ENCODE measurements at regions not wholly inside any gene's neighbourhood (a gene's known extent, or its start where the extent isn't known, plus 50 kb on each side); places are given as distances from the start of the nearest gene placed in this dataset.
"Not testable (repeated sequence)": the region's sequence is repeated elsewhere in the genome, so short reads cannot be mapped to it uniquely, and the experiment has no call there.

DNA sequence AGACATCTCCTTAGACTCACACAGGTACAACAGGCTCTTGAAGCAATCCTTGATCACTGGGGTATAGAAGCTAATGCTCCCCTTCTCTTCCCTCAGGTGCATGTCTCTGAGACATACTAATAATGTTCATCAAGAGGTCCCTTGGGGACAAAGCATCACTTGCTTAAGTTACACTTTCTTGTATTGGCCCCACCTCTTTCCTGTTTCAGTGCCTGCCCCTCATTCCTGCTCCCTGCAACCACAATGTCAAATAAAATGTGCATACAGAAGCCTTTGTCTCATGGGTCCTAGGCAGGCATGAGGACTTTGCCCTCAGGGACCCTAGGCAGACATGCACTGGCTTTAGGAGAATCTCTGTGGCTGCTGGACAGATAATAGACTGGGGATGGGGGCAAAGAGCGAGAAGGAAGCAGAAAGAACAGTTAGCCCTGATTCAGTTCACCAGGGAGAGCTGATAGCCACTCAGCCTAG, 175.0 kb upstream of the NPY start:
- no peaks in the 10 kb centered on the region for H3K9me3 ChIP-seq
- intact Hi-C loops (cut with DNase I; ENCODE audit: low total_unique reads) = no loop called here
- no peaks in the 10 kb centered on the region for H3K4me1 ChIP-seq
- TF ChIP-seq, protein P1, sequence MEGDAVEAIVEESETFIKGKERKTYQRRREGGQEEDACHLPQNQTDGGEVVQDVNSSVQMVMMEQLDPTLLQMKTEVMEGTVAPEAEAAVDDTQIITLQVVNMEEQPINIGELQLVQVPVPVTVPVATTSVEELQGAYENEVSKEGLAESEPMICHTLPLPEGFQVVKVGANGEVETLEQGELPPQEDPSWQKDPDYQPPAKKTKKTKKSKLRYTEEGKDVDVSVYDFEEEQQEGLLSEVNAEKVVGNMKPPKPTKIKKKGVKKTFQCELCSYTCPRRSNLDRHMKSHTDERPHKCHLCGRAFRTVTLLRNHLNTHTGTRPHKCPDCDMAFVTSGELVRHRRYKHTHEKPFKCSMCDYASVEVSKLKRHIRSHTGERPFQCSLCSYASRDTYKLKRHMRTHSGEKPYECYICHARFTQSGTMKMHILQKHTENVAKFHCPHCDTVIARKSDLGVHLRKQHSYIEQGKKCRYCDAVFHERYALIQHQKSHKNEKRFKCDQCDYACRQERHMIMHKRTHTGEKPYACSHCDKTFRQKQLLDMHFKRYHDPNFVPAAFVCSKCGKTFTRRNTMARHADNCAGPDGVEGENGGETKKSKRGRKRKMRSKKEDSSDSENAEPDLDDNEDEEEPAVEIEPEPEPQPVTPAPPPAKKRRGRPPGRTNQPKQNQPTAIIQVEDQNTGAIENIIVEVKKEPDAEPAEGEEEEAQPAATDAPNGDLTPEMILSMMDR (IDR thresholded peaks at IDR 0.05) = no peak
- H3K27me3 ChIP-seq = no peaks in the 10 kb centered on the region
- H3K36me3 ChIP-seq = no peaks in the 10 kb centered on the region
- no peak for DNase-seq
- H3K27ac ChIP-seq = no peak overlapping the region
- no peak overlapping the region for H3K4me3 ChIP-seq

DNA sequence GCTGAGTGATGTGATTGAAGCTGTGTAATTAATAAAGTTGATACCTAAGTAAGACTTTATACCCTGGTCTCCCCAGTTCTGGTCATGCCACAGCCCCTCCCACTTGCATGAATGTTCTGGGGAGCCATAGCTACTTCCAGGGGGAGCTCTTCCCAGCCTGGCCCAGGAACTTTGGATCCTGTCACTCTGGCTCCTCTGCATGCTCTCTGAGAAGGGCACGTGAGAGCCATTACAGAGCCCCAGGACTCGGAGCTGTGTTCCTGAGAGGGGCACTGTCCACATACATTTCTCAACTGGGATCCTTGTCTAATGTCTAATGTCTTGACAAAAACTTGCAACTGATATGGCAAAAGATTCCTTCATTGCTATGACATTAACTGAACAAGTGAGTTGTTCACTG, 173.9 kb upstream of the NPY start:
- Histone ChIP-seq H3K27ac (no peak overlapping the region), H3K4me3 (no peak overlapping the region), H3K9me3 (no peaks in the 10 kb centered on the region), H3K4me1 (no peaks in the 10 kb centered on the region), H3K27me3 (no peaks in the 10 kb centered on the region), H3K36me3 (no peaks in the 10 kb centered on the region)
- DNase-seq = no peak
- TF ChIP-seq, protein P1 (IDR thresholded peaks at IDR 0.05) = no peak
- intact Hi-C loops (cut with DNase I; ENCODE audit: low total_unique reads) = no loop called here

DNA sequence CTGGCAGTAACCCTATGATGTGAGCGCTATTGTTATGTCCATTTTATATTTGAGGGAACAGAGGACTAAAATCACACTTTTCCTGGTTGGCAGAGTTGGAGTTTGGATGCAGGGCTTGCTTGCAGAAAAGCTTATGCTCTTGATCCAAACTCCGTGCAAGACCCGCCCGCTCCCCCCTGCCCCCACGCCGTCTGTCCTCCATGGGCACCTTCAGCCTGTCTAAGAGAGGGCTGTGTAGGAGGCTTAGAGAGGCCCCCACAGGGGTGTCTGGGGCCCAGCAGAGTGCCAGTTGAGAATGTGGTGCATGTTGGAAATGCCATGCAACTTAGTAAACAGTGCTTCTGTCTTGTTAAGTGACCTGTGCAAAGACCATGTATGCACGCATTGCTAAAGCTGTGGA, 170.5 kb upstream of the NPY start:
- Histone ChIP-seq H3K27me3 (no peaks in the 10 kb centered on the region), H3K9me3 (no peaks in the 10 kb centered on the region), H3K27ac (no peak overlapping the region), H3K4me3 (no peak overlapping the region), H3K4me1 (no peaks in the 10 kb centered on the region), H3K36me3 (no peaks in the 10 kb centered on the region)
- DNase-seq = no peak
- intact Hi-C loops (cut with DNase I; ENCODE audit: low total_unique reads) = no loop called here
- TF ChIP-seq, protein P1 (IDR thresholded peaks at IDR 0.05) = no peak

DNA sequence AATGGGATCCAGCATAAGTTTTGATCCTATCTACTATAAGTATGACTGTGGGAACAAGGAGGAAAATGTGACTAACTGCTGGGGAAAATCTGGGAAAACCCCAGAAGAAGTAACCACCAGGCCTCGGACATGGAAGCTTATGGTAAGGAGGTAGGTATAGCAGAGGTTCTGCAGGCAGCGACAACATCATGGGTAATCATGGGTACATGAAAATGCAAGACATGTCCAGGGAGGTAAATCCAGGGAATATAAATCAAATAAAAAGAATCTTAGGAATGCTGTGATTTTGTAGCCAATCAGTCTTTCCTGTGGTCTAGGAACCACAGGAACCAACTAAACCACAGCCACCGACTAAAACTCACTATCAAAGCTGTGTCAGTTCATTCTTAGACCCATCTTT, 168.3 kb upstream of the NPY start:
- Histone ChIP-seq H3K9me3 (no peaks in the 10 kb centered on the region), H3K4me1 (no peaks in the 10 kb centered on the region), H3K27ac (no peak overlapping the region), H3K36me3 (no peaks in the 10 kb centered on the region), H3K27me3 (no peaks in the 10 kb centered on the region), H3K4me3 (no peak overlapping the region)
- TF ChIP-seq, protein P1 (IDR thresholded peaks at IDR 0.05) = no peak
- no peak for DNase-seq
- intact Hi-C loops (cut with DNase I; ENCODE audit: low total_unique reads) = no loop called here

DNA sequence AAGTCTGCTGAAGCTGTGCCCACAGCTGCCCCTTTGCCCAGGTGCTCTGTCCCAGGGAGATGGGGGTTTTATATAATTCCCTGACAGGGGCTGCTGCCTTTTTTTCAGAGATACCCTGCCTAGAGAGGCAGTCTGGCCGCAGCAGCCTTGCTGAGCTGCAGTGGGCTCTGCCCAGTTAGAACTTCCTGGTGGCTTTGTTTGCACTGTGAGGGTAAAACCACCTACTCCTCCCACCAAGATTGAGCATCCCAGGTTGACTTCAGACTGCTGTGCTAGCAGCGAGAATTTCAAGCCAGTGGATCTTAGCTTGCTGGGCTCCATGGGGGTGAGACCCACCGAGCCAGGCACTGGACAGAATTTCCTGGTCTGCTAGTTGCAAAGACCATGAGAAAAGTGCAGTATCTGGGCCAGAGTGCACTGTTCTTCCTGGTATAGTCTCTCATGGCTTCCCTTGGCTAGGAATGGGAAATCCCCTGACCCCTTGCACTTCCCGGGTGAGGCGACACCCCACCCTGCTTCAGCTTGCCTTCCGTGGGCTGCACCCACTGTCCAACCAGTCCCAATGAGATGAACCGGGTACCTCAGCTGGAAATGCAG, 166.0 kb upstream of the NPY start:
- H3K9me3 ChIP-seq; H3K36me3 ChIP-seq; H3K4me1 ChIP-seq; H3K27ac ChIP-seq; H3K4me3 ChIP-seq; intact Hi-C loops (cut with DNase I; ENCODE audit: low total_unique reads); H3K27me3 ChIP-seq; DNase-seq: not testable (repeated sequence)

DNA sequence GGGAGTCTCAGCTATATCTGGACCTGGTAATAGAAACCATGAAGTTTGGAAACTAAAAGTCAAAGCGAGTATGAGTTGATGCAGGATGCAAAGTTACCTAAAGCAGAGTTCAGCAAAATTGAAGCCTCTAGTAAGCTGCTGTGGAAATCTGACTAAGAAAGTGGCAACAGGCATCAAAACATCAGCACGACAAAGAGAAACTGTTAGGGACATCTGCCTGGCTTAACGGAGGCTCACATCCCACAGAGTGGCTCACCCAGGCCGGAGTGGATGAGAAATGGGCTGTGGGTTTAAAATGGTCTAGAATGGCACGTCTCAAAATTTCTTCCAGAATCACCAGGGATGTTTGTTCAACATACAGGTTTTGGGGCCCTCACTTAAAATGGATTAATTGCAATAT, 164.1 kb upstream of the NPY start:
- TF ChIP-seq, protein P1 (IDR thresholded peaks at IDR 0.05) = no peak
- no peak overlapping the region for H3K4me3 ChIP-seq
- H3K4me1 ChIP-seq = no peaks in the 10 kb centered on the region
- no peak for DNase-seq
- intact Hi-C loops (cut with DNase I; ENCODE audit: low total_unique reads) = no loop called here
- H3K27me3 ChIP-seq = no peaks in the 10 kb centered on the region
- no peaks in the 10 kb centered on the region for H3K9me3 ChIP-seq
- H3K27ac ChIP-seq = no peak overlapping the region
- no peaks in the 10 kb centered on the region for H3K36me3 ChIP-seq

Data from tibial artery (tissue), 4 donors.